ENCODE measurements at regions not wholly inside any gene's neighbourhood (a gene's known extent, or its start where the extent isn't known, plus 50 kb on each side); places are given as distances from the start of the nearest gene placed in this dataset.

DNA sequence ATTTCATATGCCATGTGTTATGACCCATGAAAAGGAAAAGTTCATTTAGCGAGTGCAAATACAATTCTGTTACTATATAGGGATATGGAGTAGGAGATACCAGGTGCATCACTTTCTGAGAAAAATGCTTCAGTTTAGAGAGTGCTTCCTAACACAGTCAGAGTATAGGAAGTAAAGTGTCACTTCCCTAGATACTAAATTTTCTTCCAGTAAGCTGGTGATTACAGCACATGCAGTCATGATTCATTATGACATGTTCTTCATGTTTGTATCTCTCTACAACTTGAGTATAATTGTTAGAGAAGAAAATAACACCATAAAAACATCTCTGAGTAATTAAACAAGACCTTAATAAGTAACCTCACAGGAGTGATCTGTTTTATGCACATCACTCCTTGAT is 837.0 kb downstream of the DNAH5 start:
- TF ChIP-seq, protein P1, sequence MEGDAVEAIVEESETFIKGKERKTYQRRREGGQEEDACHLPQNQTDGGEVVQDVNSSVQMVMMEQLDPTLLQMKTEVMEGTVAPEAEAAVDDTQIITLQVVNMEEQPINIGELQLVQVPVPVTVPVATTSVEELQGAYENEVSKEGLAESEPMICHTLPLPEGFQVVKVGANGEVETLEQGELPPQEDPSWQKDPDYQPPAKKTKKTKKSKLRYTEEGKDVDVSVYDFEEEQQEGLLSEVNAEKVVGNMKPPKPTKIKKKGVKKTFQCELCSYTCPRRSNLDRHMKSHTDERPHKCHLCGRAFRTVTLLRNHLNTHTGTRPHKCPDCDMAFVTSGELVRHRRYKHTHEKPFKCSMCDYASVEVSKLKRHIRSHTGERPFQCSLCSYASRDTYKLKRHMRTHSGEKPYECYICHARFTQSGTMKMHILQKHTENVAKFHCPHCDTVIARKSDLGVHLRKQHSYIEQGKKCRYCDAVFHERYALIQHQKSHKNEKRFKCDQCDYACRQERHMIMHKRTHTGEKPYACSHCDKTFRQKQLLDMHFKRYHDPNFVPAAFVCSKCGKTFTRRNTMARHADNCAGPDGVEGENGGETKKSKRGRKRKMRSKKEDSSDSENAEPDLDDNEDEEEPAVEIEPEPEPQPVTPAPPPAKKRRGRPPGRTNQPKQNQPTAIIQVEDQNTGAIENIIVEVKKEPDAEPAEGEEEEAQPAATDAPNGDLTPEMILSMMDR (IDR thresholded peaks at IDR 0.05; ENCODE audit: low read depth, low read length), result no peak
- no peak for TF ChIP-seq POLR2A (IDR thresholded peaks at IDR 0.05; ENCODE audit: extremely low read depth, insufficient read length)
- TF ChIP-seq, protein P2, sequence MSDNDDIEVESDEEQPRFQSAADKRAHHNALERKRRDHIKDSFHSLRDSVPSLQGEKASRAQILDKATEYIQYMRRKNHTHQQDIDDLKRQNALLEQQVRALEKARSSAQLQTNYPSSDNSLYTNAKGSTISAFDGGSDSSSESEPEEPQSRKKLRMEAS (IDR thresholded peaks at IDR 0.05; ENCODE audit: low read depth, low read length), result no peak
